HG03045 (cell line): ENCODE measurements at regions not wholly inside any gene's neighbourhood (a gene's known extent, or its start where the extent isn't known, plus 50 kb on each side); places are given as distances from the start of the nearest gene placed in this dataset.
"Not testable (repeated sequence)": the region's sequence is repeated elsewhere in the genome, so short reads cannot be mapped to it uniquely, and the experiment has no call there.

ENCODE experiments used
- ATAC-seq: cut with Tn5 transposase; IDR thresholded peaks from one replicate; pipeline ENCODE4 v1.9.1; 2021; ENCODE audit warnings: mild to moderate bottlenecking, moderate library complexity; ENCODE audit not compliant: unreplicated experiment

GRCh38 chr22:23501261-23501619 lies 78.8 kb downstream of the IGLL1 start:
- ATAC-seq: no peak

- ATAC-seq: no peak
Measured at GRCh38 chr22:23500508-23501260, 79.4 kb downstream of the IGLL1 start.

- no peak for ATAC-seq
Measured at GRCh38 chr22:23499845-23500500, 80.1 kb downstream of the IGLL1 start.

GRCh38 chr22:23498811-23499798 lies 81.0 kb downstream of the IGLL1 start:
- no peak for ATAC-seq

- ATAC-seq: not testable (repeated sequence)
Measured at GRCh38 chr22:23497889-23498288, 82.2 kb downstream of the IGLL1 start.

- no peak for ATAC-seq
Measured at GRCh38 chr22:23497016-23497885, 82.8 kb downstream of the IGLL1 start.

GRCh38 chr22:23496445-23496833 lies 83.7 kb downstream of the IGLL1 start:
- no peak for ATAC-seq

- no peak for ATAC-seq
Measured at GRCh38 chr22:23495614-23496444, 84.3 kb downstream of the IGLL1 start.

- ATAC-seq: no peak
Measured at GRCh38 chr22:23494930-23495266, 85.2 kb downstream of the IGLL1 start.

- ATAC-seq: no peak
Measured at GRCh38 chr22:23485490-23485889, 94.6 kb downstream of the IGLL1 start.

GRCh38 chr22:23484651-23485050 lies 95.4 kb downstream of the IGLL1 start:
- no peak for ATAC-seq

GRCh38 chr22:23481369-23481768 lies 98.7 kb downstream of the IGLL1 start:
- no peak for ATAC-seq

- no peak for ATAC-seq
Measured at GRCh38 chr22:23478175-23478574, 101.9 kb downstream of the IGLL1 start.

GRCh38 chr22:23474531-23474930 lies 105.6 kb downstream of the IGLL1 start:
- not testable (repeated sequence) for ATAC-seq

- ATAC-seq: no peak
Measured at GRCh38 chr22:23473901-23474300, 106.2 kb downstream of the IGLL1 start.

- not testable (repeated sequence) for ATAC-seq
Measured at GRCh38 chr22:23472376-23472775, 107.7 kb downstream of the IGLL1 start.

- no peak for ATAC-seq
Measured at GRCh38 chr22:23471698-23472097, 108.4 kb downstream of the IGLL1 start.

GRCh38 chr22:23470811-23471389 lies 109.2 kb downstream of the IGLL1 start:
- no peak for ATAC-seq

- ATAC-seq: no peak
Measured at GRCh38 chr22:23467721-23468294, 112.3 kb downstream of the IGLL1 start.
